ENCODE measurements at regions not wholly inside any gene's neighbourhood (a gene's known extent, or its start where the extent isn't known, plus 50 kb on each side); places are given as distances from the start of the nearest gene placed in this dataset.

DNA sequence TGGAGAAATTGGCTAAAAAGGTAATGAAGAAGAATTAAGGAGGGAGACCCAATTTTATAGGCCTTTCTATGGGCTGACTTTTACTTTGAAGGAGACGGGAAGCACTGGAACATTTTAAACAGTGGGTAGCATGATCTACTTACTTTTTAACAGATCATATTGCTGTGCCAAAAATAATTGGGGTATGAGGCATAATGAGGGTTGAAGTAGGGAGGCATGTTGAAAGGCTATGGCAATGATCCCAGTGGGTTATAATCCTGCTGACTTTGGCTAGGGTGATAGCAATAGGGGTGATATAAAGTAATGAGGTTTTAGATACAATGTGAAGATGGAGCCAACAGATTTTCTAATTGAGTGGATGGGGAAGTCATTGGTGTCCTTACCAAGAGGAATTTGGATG is 73.2 kb downstream of the GPR37 start:
- intact Hi-C loops (cut with DNase I) = no loop called here
- peak; percentile 48 to 95 (median 86) for ATAC-seq
- Histone ChIP-seq H3K36me3 (ENCODE audit: insufficient read depth in 1 of 2, low read depth in 1 of 2) (no peaks in the 10 kb centered on the region), H3K9me3 (no peaks in the 10 kb centered on the region), H3K27me3 (ENCODE audit: insufficient read depth in 3 of 3, low read length in 2 of 3) (no peaks in the 10 kb centered on the region), H3K4me1 (no peaks in the 10 kb centered on the region), H3K27ac (no peak overlapping the region), H3K4me3 (no peak overlapping the region)
- DNase-seq = no peak
- 26 to 46% (median 45%) methylated on average over 1 of the region's 1 CpG for WGBS, 3 donors
- TF ChIP-seq, protein P1, sequence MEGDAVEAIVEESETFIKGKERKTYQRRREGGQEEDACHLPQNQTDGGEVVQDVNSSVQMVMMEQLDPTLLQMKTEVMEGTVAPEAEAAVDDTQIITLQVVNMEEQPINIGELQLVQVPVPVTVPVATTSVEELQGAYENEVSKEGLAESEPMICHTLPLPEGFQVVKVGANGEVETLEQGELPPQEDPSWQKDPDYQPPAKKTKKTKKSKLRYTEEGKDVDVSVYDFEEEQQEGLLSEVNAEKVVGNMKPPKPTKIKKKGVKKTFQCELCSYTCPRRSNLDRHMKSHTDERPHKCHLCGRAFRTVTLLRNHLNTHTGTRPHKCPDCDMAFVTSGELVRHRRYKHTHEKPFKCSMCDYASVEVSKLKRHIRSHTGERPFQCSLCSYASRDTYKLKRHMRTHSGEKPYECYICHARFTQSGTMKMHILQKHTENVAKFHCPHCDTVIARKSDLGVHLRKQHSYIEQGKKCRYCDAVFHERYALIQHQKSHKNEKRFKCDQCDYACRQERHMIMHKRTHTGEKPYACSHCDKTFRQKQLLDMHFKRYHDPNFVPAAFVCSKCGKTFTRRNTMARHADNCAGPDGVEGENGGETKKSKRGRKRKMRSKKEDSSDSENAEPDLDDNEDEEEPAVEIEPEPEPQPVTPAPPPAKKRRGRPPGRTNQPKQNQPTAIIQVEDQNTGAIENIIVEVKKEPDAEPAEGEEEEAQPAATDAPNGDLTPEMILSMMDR (IDR thresholded peaks at IDR 0.05) = no peak

DNA sequence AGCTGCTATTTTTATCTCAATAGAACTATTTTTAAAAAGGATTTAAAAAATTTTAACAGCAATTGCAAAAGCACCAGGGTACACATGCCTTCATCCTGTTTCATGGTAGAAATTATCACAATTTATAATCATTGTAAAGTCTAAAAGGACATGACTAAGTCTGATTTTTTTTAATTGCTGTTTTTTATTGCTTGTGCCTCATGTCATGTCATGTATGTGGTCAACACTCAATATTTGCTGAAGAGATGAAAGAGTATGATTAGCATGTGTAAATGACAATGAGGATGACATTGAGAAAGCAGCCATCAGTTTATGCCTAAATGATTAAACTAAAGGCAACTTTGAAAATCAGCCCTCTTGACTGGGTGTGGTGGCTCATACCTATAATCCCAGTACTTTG is 74.8 kb downstream of the GPR37 start:
- no peak overlapping the region for H3K4me3 ChIP-seq
- no peak overlapping the region for H3K27ac ChIP-seq
- no peaks in the 10 kb centered on the region for H3K27me3 ChIP-seq (ENCODE audit: insufficient read depth in 3 of 3, low read length in 2 of 3)
- ATAC-seq (no peak), DNase-seq (no peak)
- TF ChIP-seq, protein P1 (IDR thresholded peaks at IDR 0.05) = no peak
- H3K4me1 ChIP-seq = no peaks in the 10 kb centered on the region
- no peaks in the 10 kb centered on the region for H3K36me3 ChIP-seq (ENCODE audit: insufficient read depth in 1 of 2, low read depth in 1 of 2)
- no peaks in the 10 kb centered on the region for H3K9me3 ChIP-seq
- intact Hi-C loops (cut with DNase I) = no loop called here

DNA sequence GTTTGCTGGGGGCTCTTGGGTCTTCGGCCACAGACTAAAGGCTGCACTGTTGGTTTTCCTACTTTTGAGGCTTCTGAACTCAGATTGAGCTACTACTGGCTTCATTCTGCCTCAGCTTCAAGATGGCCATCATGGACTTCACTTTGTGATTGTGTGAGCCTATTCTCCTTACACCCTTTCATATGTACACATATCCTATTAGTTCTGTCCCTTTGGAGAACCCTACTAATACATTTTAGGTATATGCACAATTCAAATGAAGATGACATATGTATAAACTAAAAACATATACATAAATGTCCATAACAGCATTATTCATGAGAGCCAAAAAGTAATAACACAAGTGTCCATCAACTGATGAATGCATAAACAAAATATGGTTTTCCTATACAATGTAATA is 75.7 kb downstream of the GPR37 start:
- 88 to 100% (median 88%) methylated on average over 1 of the region's 1 CpG for WGBS, 3 donors
- Histone ChIP-seq H3K27ac (no peak overlapping the region), H3K36me3 (ENCODE audit: insufficient read depth in 1 of 2, low read depth in 1 of 2) (no peaks in the 10 kb centered on the region), H3K4me3 (no peak overlapping the region), H3K4me1 (no peaks in the 10 kb centered on the region), H3K27me3 (ENCODE audit: insufficient read depth in 3 of 3, low read length in 2 of 3) (no peaks in the 10 kb centered on the region), H3K9me3 (no peaks in the 10 kb centered on the region)
- no peak for DNase-seq
- TF ChIP-seq, protein P1 (IDR thresholded peaks at IDR 0.05) = no peak
- intact Hi-C loops (cut with DNase I) = no loop called here
- no peak for ATAC-seq

DNA sequence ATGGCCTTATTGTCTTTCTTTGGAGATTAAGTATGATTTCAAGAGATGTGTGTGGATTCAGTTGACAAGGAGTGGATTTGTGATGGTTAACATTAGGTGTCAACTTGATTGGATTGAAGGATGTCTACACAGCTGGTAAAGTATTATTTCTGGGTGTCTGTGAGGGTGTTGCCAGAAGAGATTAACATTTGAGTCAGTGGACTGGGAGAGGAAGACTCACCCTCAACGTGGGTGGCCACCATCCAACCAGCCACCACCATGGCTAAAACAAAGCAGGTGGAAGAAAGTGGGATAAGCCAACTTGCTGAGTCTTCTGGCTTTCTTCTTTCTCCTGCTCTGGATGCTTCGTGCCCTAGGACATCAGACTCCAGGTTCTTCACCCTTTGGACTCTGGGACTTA is 76.1 kb downstream of the GPR37 start:
- no peaks in the 10 kb centered on the region for H3K4me1 ChIP-seq
- no peaks in the 10 kb centered on the region for H3K9me3 ChIP-seq
- no peak overlapping the region for H3K4me3 ChIP-seq
- H3K27ac ChIP-seq = no peak overlapping the region
- DNase-seq = no peak
- ATAC-seq = no peak
- 37 to 51% (median 44%) methylated on average over 2 of the region's 2 CpGs for whole genome bisulfite sequencing, 3 donors
- intact Hi-C loops (cut with DNase I) = no loop called here
- H3K27me3 ChIP-seq (ENCODE audit: insufficient read depth in 3 of 3, low read length in 2 of 3) = no peaks in the 10 kb centered on the region
- no peaks in the 10 kb centered on the region for H3K36me3 ChIP-seq (ENCODE audit: insufficient read depth in 1 of 2, low read depth in 1 of 2)
- TF ChIP-seq, protein P1 (IDR thresholded peaks at IDR 0.05) = no peak

DNA sequence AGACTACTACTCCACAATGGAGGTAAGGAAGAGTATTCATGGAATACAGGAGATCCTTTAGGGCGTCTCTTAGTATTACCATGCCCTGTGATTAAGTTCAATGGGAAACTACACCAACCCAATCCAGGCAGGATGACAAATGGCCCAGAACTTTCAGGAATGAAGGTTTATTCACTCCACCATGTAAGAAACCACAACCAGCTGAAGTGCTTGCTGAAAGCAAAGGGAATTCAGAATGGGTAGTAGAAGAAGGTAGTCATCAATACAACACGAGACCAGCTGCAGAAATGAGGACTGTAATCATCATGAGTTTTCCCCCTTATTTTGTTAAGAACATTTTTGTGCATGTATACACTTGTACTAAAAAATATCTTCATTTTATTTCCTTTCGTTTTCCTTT is 76.6 kb downstream of the GPR37 start:
- Histone ChIP-seq H3K9me3 (no peaks in the 10 kb centered on the region), H3K27me3 (ENCODE audit: insufficient read depth in 3 of 3, low read length in 2 of 3) (no peaks in the 10 kb centered on the region), H3K4me3 (no peak overlapping the region), H3K4me1 (no peaks in the 10 kb centered on the region), H3K36me3 (ENCODE audit: insufficient read depth in 1 of 2, low read depth in 1 of 2) (no peaks in the 10 kb centered on the region), H3K27ac (no peak overlapping the region)
- WGBS, 3 donors = 86 to 95% (median 91%) methylated on average over 3 of the region's 3 CpGs
- TF ChIP-seq, protein P1 (IDR thresholded peaks at IDR 0.05) = no peak
- intact Hi-C loops (cut with DNase I) = no loop called here
- DNase-seq (no peak), ATAC-seq (no peak)

Measured in psoas muscle (tissue), 7 donors.